IMR-90 (cell line): ENCODE measurements at regions not wholly inside any gene's neighbourhood (a gene's known extent, or its start where the extent isn't known, plus 50 kb on each side); places are given as distances from the start of the nearest gene placed in this dataset.

Experiments used
- ATAC-seq: fragments of 200-7000 bp; cut with Tn5 transposase; 2 replicates; pipeline ENCODE4 v1.9.1; 2020; ENCODE audit warnings: low read depth, mild to moderate bottlenecking, moderate library complexity
- BruUV-seq: library from RNA; stranded (reverse); fragments of 400-500 nt; replicated peaks from 2 replicates; lab custom pipeline; 2021; lab: Mats Ljungman, UMichigan
- CTCF ChIA-PET: fragments of 300-600 bp; formaldehyde crosslinking; extraction: SDS; loops from one replicate; lab custom pipeline; 2021; ENCODE audit warnings: antibody characterized with exemption; lab: Yijun Ruan, JAX
- POLR2A ChIA-PET: fragments of 300-600 bp; sonication (Branson Sonifier 250); formaldehyde crosslinking; loops from one replicate; lab custom pipeline; 2022; ENCODE audit warnings: antibody characterized with exemption; ENCODE audit not compliant: unreplicated experiment; lab: Charles Lee
- DNase-seq: peaks from one replicate; pipeline ENCODE4 v3.0.0; 2013
- H2AFZ ChIP-seq: replicated peaks from 2 replicates; pipeline ENCODE3; 2013; ENCODE audit warnings: low read length, mild to moderate bottlenecking; ENCODE audit not compliant: poor library complexity
- H2AK5ac ChIP-seq: 2 replicates; pipeline ENCODE4 v1.6.1; 2013; ENCODE audit warnings: low read depth, low read length, inconsistent platforms
- H2AK9ac ChIP-seq: replicated peaks from 2 replicates; pipeline ENCODE3; 2013; ENCODE audit warnings: mild to moderate bottlenecking, low read depth, low read length, moderate library complexity; ENCODE audit not compliant: poor library complexity
- H2BK120ac ChIP-seq: 2 replicates; pipeline ENCODE4 v1.6.1; 2013; ENCODE audit warnings: low read depth, low read length, inconsistent platforms
- H2BK15ac ChIP-seq: 3 replicates; pipeline ENCODE4 v1.6.1; 2013; ENCODE audit warnings: low read depth, low read length, inconsistent platforms
- H2BK20ac ChIP-seq: 2 replicates; pipeline ENCODE4 v1.6.1; 2013; ENCODE audit warnings: low read depth, mild to moderate bottlenecking, inconsistent platforms, low read length, moderate library complexity
- H2BK5ac ChIP-seq: 2 replicates; pipeline ENCODE4 v1.6.1; 2013; ENCODE audit warnings: mild to moderate bottlenecking, low read depth, low read length, inconsistent platforms; ENCODE audit not compliant: poor library complexity, severe bottlenecking
- H3K14ac ChIP-seq: replicated peaks from 2 replicates; pipeline ENCODE4 v1.6.1; 2013; ENCODE audit warnings: low read depth, low read length, inconsistent platforms
- H3K18ac ChIP-seq: 2 replicates; pipeline ENCODE4 v1.6.1; 2013; ENCODE audit warnings: low read depth, low read length, control low read depth
- H3K23ac ChIP-seq: 2 replicates; pipeline ENCODE4 v1.6.1; 2013; ENCODE audit warnings: low read depth, low read length, inconsistent platforms
- H3K27ac ChIP-seq: 2 replicates; pipeline ENCODE4 v1.5.1; 2013; ENCODE audit warnings: mild to moderate bottlenecking, control low read depth, low read length; ENCODE audit not compliant: insufficient read depth
- H3K27me3 ChIP-seq: 2 replicates; pipeline ENCODE4 v1.6.1; 2013; ENCODE audit warnings: low read length; ENCODE audit not compliant: control insufficient read depth, insufficient read depth
- H3K36me3 ChIP-seq: 2 replicates; pipeline ENCODE4 v1.6.1; 2013; ENCODE audit warnings: low read length, mixed read lengths; ENCODE audit not compliant: control insufficient read depth, insufficient read depth
- H3K4ac ChIP-seq: 2 replicates; pipeline ENCODE4 v1.6.1; 2013; ENCODE audit warnings: low read depth, low read length, inconsistent platforms
- H3K4me1 ChIP-seq: 2 replicates; pipeline ENCODE4 v1.6.1; 2013; ENCODE audit warnings: low read length, mixed read lengths; ENCODE audit not compliant: control insufficient read depth, insufficient read depth
- H3K4me2 ChIP-seq: 2 replicates; pipeline ENCODE4 v1.6.1; 2013; ENCODE audit warnings: low read depth, mild to moderate bottlenecking, control low read depth, low read length, moderate library complexity
- H3K4me3 ChIP-seq: 2 replicates; pipeline ENCODE4 v1.5.1; 2013; ENCODE audit warnings: low read depth, mild to moderate bottlenecking, control low read depth, low read length, moderate library complexity; ENCODE audit not compliant: insufficient read depth
- H3K56ac ChIP-seq: 2 replicates; pipeline ENCODE4 v1.6.1; 2013; ENCODE audit warnings: low read length, inconsistent platforms; ENCODE audit not compliant: insufficient read depth; ENCODE audit errors: extremely low read depth
- H3K79me1 ChIP-seq, 2 experiments: 2 replicates each; pipeline ENCODE4 v1.6.1; 2013; ENCODE audit warnings: low read length in 2 of 2, inconsistent platforms in 1 of 2, low read depth in 1 of 2
- H3K9ac ChIP-seq: 2 replicates; pipeline ENCODE4 v1.6.1; 2013; ENCODE audit warnings: low read depth, low read length, control low read depth
- H3K9me1 ChIP-seq: 2 replicates; pipeline ENCODE4 v1.6.1; 2013; ENCODE audit warnings: low read length, inconsistent platforms; ENCODE audit not compliant: insufficient read depth
- H3K9me3 ChIP-seq: 2 replicates; pipeline ENCODE4 v1.6.1; 2013; ENCODE audit warnings: low read length; ENCODE audit not compliant: control insufficient read depth, insufficient read depth
- H4K20me1 ChIP-seq: 2 replicates; pipeline ENCODE4 v1.6.1; 2013; ENCODE audit warnings: low read length, inconsistent platforms; ENCODE audit not compliant: insufficient read depth
- H4K5ac ChIP-seq: 2 replicates; pipeline ENCODE4 v1.6.1; 2013; ENCODE audit warnings: mild to moderate bottlenecking, low read depth, low read length, control low read depth
- H4K8ac ChIP-seq, 2 experiments: 2 replicates each; pipeline ENCODE4 v1.6.1; 2013; ENCODE audit warnings: low read depth in 2 of 2, low read length in 2 of 2, control low read depth in 1 of 2, inconsistent platforms in 1 of 2
- H4K91ac ChIP-seq: 2 replicates; pipeline ENCODE4 v1.6.1; 2013; ENCODE audit warnings: low read depth, low read length, inconsistent platforms; ENCODE audit not compliant: insufficient read depth
- BHLHE40 ChIP-seq: fragments of 150-350 bp; IDR thresholded peaks from 2 replicates; pipeline ENCODE4 v1.6.1; 2016; ENCODE audit warnings: mild to moderate bottlenecking, low read depth, low read length
- POLR2A ChIP-seq: IDR thresholded peaks from 2 replicates; pipeline ENCODE4 v1.6.1; 2012; ENCODE audit warnings: mild to moderate bottlenecking, low read depth, low read length
- WGBS, 2 experiments: methylation state at CpG; one replicate each; pipeline versions ENCODE4 v1.1.5 to v1.1.7; 2013; ENCODE audit warnings: missing lambda C conversion rate in 2 of 2; ENCODE audit not compliant: insufficient read length in 1 of 2; ENCODE audit errors: extremely low coverage in 2 of 2; 5-methylcytosine and 5-hydroxymethylcytosine counted together
- dilution Hi-C: fragments of 300-500 bp; cut with HindIII; formaldehyde crosslinking; loops from one replicate; pipeline ENCODE4 v1.14.3; 2018; ENCODE audit warnings: low sequenced_read_pairs; ENCODE audit not compliant: unreplicated experiment
- in situ Hi-C: fragments of 300-500 bp; cut with MboI; formaldehyde crosslinking; loops from 3 replicates; pipeline ENCODE4 v1.14.3; 2019; ENCODE audit warnings: low sequenced_read_pairs, inconsistent platforms, mixed read lengths
- intact Hi-C: fragments of 100-400 bp; cut with micrococcal nuclease; formaldehyde crosslinking; loops from 2 replicates; pipeline ENCODE4 v1.10.0; 2022

DNA sequence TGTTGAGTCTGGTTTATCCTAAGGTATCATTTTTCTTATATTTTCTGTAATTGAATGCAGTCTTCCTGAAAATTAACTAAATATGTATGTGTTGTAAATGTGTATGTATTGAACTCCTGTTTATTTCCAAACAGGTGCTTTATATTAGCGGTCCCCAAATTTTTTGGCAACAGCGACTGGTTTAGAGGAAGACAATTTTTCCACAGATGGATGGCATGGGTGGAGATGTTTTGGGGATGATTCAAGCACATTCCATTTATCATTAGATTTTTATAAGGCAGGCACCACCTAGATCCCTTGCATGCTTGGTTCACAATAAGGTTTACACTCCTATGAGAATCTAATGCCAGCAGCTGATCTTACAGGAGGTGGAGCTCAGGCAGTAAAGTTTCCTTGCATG lies 210.5 kb upstream of the ANO3 start:
- in situ Hi-C loops, result no loop called here
- H2BK20ac ChIP-seq, result no peak overlapping the region
- no peak overlapping the region for H3K4ac ChIP-seq
- no peak overlapping the region for H3K4me3 ChIP-seq
- H3K9ac ChIP-seq, result no peak overlapping the region
- no peak overlapping the region for H3K18ac ChIP-seq
- no peak overlapping the region for H2AFZ ChIP-seq
- no peak overlapping the region for H4K8ac ChIP-seq
- H4K91ac ChIP-seq, result no peak overlapping the region
- no peaks in the 10 kb centered on the region for H4K20me1 ChIP-seq
- no peaks in the 10 kb centered on the region for H3K9me3 ChIP-seq
- H2AK9ac ChIP-seq, result no peak overlapping the region
- no peak overlapping the region for H2AK5ac ChIP-seq
- H3K36me3 ChIP-seq, result no peaks in the 10 kb centered on the region
- no peak overlapping the region for H3K23ac ChIP-seq
- intact Hi-C loops, result no loop called here
- no peak overlapping the region for H2BK120ac ChIP-seq
- H3K4me1 ChIP-seq, result no peaks in the 10 kb centered on the region
- H3K79me1 ChIP-seq, result no peaks in the 10 kb centered on the region
- H4K5ac ChIP-seq, result no peak overlapping the region
- no peak overlapping the region for H3K14ac ChIP-seq
- no peak overlapping the region for H3K56ac ChIP-seq
- WGBS, 2 experiments, result no CpG with 5 or more reads among the region's 2 CpGs
- no peaks in the 10 kb centered on the region for H3K27me3 ChIP-seq
- ChIA-PET CTCF (no interaction called here), POLR2A (no interaction called here)
- dilution Hi-C loops, result no loop called here
- DNase-seq, result no peak
- no peak overlapping the region for H2BK5ac ChIP-seq
- TF ChIP-seq BHLHE40, result no peak
- TF ChIP-seq POLR2A, result no peak
- H3K4me2 ChIP-seq, result no peak overlapping the region
- no peak overlapping the region for H3K27ac ChIP-seq
- no peak overlapping the region for H2BK15ac ChIP-seq
- no peaks in the 10 kb centered on the region for H3K9me1 ChIP-seq
- no peak for ATAC-seq
- BruUV-seq, result no TSS peak
